Activated CD4-positive, alpha-beta T cell treated with anti-CD3 and anti-CD28 coated beads, Interleukin-2, amount 50 U/mL, for 16 hours (primary cell): ENCODE measurements at regions not wholly inside any gene's neighbourhood (a gene's known extent, or its start where the extent isn't known, plus 50 kb on each side); places are given as distances from the start of the nearest gene placed in this dataset.

ENCODE experiments used
- DNase-seq: peaks from one replicate; pipeline ENCODE4 v3.0.0-alpha.2; 2020

DNA sequence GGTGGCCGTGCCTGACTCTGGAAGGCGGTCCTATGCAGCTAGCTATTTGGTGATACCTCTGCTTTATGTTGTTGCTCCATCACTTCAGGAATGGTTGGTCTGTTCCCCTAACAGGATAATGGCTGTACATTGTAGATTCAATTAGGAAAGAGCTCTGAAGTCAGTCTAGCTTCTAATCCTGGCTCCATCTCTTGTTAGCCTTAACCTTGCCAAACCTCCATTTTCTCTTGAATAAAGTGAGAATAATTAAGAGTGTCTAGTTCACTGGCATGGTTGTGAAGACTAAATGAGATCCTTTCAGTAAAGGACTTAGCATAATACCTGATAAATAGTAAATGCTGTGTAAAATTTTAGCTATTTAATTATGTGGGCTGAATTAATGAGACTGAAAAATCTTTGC is 262.5 kb upstream of the ARHGAP20 start:
- DNase-seq, result no peak

DNA sequence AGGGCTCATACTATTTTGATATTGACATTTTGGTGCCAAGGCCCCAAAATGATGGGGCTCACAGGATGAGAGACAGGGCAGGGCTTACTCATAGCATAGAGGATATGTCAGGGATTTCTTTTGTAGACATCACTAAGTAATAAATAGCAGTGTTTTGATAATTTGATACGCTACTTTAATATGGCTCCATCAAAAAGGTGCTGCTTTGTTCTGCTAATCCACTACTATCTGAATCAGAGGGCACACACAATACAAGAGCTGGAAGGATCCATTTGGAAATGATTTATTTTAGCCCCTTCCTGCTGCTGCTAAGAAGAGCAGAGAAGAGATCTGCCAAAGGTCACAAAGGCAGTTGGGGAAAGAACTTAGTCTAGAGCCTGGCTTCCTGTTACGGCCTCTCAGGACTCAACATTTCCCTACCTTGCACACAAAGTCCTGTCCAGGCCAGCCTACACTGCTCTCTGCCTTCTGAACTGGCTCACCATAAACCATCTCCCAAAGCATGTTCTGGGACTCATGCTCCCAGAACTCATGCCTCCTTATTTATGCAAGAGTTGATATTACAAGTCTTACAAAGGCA is 261.3 kb upstream of the ARHGAP20 start:
- no peak for DNase-seq

DNA sequence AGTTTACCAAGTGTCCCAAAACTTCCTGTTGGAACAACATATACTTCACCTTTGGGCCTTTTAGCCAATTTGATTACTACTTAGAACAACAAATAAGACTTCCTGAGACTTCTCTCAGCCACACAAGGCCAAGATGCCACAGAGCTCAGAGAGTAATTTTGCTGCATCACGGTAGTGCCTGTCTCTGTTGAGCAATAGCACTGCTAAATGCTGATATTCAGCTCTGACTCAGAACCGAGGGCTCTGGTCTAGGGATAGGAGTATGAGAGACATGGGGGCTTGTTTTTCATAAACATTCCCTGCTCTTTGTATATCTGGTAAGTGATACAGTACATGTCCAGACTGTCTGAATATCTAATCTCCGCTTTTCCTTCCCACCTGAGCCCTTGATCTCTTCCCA is 260.4 kb upstream of the ARHGAP20 start:
- no peak for DNase-seq

DNA sequence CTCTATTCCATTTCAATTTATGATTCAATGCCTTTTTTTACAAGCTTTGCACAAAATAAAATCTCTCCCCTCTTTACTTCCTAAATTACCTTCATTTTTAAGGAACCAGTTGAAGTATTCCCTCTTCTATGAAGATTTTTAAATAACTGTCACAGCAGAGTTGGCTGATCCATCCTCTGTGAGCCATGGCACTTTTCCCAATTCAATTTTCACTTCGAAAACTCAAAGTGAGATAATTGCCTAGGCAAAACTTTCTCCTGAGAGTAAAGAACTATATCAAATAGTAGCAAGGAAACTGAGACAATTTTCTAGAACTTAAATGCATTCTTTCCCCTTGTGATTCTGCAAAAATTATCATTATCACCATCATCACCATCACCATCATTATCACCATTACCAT is 259.9 kb upstream of the ARHGAP20 start:
- no peak for DNase-seq

DNA sequence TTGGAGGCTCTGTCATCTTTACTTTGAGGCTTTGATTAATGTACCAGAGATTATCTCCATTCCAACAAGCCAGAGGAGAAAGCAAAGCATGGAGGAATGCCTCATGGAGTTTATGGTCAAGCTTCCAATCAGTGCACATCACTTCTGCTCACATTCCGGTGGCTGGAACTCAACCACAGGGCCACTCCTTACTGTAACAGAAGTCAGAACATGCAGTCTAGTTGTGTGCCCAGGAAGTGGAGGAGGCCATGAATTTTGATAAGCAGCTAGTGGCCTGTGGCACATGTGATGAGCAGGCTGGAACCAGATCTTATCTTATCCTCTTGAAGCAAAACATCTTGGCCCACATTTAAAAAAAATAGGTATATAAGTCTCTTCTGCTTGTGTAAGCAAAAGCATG is 258.9 kb upstream of the ARHGAP20 start:
- no peak for DNase-seq

DNA sequence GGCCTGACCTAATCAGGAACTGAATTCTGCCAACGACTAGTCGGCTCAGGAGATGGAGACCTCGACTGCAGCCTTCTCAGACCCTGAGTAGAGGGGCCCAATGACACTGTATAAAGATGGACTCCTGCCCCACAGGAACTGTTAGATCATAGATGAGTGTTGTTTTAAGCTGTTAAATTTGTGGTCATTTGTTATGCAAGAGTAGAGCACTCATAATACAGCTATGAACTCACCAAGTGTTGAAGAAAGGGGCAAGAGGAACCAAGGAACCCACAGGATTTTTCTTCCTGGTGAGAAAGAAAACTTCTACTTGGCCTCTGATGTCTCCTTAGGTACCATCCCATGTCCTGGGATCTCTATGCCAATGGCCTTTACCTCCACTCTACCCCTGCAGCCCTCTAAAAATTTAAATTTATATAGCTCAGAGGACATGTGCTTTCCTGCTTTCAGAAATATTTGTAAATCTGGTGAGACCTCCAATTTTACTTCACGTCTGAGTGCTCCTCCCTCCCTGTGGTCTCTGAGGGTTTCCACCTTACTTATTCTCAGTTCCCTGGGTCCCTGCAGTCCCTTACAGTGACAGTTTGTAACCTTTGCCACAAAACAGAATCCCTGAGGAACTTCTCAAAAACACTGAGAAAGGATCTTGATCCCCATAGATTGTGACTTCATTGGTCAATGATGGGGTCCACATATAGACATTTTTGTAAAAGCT is 256.3 kb upstream of the ARHGAP20 start:
- DNase-seq, result no peak

DNA sequence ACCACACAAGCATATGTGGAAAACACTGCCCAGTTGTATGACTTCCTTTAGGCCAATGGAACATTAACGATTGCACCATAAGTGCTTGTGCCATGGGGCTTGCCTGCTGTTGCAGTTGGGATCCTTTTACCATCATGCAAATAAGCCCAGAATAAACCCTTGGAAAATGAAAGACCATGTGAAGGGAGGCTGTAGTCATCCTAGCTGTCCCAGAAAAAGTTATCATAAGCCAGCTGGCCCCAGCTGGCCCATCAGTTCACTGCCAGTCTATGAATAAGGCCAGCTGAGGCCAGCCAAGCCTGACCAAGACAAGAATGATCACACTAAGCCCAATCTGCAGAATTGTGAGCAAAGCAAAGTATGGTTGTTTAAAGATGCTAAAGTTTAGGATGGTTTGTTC is 253.9 kb upstream of the ARHGAP20 start:
- DNase-seq, result no peak

DNA sequence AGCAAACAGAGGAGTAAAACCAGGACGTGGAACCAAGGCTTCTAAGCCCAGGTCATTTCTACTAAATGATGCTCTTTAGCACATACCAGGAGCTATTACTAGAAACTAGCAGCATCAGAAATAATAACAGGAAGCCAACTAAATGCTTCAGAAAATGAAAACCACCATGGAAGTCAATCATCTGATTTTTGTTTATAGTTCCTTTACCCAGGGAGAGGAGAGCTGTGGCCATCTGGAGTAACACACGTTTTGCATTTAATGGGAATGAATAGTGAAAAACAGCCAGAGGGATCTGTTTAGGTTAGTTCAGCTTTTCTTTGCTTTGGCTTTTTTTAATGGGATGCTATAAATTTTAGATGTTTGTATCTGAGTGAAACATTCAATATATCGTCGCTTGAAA is 250.7 kb upstream of the ARHGAP20 start:
- DNase-seq, result no peak

DNA sequence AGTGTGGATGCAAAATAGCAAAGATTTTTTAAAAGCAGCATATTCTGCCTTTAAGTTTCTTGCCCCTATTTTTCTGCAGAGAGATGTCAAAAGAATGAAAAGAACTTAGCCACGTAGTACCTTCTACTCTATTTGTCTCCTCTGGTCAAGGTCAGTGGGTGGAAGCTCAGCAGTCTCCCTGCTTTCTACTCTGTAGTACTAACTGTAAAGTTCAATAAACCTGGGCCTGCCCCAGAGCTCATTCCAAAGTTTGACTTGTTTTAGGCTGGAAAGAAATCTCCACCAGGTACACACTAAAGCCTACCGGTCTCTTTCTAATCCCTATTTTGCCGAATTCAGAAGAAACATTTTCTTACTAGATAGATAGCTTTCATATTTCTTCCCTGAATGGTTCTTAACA is 247.9 kb upstream of the ARHGAP20 start:
- no peak for DNase-seq

DNA sequence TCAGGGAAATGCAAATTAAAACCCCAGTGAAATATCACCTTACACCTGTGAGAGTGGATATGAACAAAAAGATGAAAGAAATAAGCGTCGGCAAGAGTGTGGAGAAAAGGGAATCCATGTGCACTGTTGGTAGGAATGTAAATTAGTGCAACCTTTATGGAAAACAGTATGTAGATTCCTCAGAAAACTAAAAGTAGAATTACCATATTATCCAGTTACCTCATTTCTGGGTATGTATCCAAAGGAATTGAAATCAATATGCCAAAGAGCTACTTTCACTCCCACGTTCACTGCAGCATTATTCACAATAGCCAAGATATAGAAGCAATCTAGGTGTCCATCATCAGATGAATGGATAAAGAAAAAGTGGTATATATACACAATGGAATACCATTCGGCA is 246.0 kb upstream of the ARHGAP20 start:
- DNase-seq, result no peak

DNA sequence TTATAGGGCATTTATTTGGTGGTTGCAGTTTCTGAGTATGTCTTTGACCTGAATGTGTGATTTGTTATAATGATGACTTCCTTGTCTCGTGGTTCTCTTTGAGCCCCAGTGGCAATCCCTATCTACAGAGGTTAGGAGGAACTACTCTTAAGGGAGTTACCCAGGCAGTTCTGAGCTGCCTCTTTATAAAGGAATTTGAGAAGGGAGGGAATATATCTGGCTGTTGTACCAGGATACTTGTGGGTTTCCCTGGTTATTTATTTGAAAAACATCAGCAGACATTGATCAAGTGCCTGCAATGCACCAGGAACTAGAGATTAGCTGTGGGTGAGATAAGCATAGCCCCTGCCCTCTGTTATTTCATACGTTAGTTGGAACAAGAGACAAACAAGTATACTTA is 243.5 kb upstream of the ARHGAP20 start:
- no peak for DNase-seq

DNA sequence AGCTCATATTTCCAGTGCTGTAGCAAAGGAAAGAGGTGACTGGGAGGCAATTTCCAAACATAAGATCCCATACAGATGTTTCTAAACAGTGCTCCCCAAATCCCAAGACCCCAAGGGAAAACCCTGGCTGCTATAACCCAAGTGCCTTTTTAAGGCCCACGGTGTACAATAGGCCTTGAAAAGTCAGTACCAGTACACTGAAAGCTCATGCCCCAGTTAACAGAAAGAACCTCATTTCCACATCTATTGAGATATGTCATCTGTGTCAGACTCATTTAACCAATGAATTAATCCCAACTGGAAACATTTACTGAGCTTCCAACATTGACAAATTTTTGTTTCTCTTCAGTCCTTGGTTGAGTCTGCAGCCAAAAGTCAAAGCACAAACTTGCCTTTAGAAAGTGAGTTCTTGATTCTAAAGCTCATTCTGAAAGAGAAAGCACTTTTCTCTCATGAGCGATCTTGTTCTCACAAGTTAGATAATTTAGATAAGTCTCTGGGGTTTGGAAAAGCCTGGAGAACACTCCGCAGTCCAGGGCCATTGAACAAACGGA is 239.8 kb upstream of the ARHGAP20 start:
- DNase-seq, result no peak

DNA sequence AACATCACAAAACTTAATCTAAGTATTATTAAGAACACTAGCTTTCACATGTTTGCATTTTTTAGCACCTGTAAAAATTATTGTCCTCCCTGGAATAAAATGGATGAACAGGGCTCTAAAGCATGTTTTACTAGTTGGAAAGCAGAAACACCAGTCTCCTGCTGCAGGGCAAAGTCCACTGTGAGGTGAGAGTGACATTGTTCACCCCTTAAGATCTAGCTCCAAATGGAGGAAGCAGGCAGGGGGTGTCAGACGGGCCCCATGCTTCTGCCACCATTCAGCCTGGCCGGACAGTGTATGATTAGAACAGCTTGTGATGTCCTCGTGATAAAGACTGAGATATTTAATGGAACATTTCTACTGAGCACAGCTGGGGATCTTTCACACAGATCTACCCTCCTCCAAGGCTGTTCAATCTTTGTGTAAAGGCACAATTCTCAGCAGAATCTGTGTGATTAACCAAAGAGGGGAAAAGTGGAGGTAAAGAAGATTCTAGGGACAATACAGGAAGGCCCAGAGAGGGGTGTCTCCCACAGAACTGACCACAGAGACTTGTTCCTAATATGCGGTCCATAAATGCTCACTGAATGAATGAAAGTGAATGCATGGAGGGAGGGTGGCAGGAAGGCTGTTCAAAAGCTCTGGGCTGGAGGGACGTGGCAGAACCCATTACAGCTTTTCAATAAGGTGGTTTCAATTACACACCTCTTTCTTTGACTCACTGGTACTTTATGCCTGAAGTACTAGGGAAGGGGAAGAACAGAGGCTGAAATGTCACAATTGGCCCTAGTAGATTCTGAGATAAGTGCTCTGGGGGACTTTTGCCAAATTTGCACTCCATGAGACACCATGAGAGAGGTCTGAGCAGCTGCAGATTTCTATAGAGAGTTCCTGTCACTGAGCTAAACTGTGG is 239.1 kb upstream of the ARHGAP20 start:
- no peak for DNase-seq

DNA sequence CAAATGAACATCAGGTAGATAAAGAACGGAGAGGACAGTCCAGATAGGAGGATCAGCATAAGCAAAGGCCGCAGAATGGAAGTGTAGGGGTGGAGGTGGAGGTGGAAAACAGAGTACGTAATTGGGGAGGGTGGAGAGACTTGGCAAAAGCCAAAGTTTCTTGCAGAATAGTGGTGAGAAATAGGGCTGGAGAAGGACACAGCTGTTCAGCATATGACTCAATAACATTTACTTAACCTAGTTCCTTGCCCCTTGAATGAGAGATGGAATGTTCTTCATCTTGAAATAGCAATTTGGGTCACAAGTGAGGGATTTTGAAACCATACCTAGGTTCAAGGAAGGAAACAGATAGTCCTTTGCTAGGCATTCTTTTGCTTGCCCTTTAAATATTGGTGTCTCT is 235.9 kb upstream of the ARHGAP20 start:
- no peak for DNase-seq

DNA sequence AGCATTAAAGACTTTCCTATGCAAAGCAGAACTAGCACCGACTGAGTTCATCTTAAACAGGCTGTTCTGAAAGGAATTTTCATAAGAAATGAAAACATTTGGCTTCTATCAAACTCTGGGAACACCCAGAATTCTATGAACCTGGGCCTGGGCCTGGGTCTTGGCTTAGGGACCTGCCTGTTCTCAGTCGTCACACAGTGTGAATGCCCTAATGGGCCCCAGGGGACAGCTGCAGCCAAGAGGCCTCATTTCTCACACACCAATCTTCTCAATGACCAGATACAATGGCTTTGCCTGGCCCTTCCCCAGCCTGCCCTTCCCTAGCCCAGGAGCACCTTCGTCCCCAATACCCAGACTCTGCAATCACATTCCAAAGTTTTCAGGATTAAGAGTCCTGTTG is 234.9 kb upstream of the ARHGAP20 start:
- no peak for DNase-seq

DNA sequence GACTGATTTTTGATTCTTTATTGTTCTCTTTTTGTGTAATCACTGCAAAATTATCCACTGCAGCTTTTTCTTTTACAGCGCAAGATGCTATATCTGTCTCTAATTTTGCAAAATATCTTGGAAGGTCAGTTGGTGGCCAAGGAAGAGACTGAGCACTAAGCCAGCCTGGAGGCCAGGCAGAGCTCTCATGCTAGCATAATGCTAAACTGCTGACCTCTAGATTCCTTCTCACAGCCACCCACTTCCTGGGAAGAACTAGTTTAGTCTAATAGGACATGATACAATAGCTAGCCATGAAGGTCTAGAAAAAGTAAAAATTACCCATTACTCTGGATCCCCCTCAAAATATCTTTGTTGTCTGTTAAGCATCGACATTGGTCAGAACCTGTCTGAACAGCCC is 227.2 kb upstream of the ARHGAP20 start:
- DNase-seq, result no peak

DNA sequence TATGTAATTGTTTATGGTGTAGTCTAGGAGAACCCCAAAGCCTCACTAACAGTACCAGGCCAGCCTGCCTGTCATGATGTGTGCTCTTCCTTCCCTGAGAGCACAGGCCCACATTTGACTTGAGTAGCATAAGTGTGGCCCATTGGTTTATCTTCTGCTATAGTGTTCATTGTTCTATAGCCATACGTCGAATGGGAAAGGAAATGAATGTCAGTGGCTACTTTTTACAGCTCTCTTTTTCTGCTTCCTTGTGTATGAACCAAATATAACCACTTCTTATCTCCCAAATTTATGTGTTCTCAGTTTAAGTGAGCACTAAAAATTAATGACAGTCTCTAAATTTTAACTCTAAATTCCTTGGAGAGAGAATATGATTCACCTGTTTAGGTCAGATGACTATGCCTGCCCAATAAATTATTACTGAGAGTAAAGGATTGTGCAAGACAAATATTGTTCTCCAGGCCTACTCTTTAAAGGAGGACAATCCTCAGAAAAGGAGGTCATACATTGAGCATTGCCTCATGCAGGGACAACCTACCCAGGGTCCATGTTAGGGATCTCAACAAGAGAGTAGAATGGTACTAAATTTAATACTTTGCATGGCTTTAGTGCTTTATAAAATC is 222.9 kb upstream of the ARHGAP20 start:
- no peak for DNase-seq

DNA sequence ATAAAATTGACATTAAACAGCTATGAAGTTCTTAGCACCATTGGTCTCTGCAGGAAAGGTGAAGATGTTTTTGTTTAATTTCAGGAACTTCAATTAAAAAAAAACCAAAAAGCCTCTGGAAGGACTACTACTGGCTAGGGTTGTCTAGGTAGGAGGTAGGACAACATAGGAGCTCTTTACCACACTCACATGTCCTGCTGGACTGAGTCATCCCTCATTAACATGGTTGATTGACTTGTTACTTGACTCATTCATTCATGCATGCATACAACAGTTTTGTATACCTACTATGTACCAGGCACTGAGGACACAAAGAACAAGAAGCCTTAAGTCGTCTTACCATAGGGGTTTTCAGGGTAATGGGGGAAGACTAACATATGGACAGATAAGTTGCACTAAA is 216.9 kb upstream of the ARHGAP20 start:
- DNase-seq, result no peak

DNA sequence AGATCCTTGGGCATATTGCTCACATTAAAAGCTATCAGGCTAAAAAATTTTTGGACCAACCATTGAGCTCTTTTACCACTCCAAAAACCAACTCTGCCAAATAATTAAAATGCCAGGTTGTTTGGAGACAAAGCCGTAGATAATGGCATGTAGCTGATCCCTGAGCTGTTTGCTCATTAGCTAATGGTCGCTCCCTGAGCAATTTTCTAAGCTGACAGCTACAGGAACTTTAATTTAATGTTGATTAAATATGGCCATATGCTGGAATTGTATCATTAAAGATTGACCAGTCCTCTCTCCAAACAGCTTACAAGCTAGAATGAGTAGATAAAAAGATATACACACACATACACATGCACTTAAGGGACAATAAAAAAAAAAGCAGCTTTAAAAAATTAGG is 216.2 kb upstream of the ARHGAP20 start:
- no peak for DNase-seq

DNA sequence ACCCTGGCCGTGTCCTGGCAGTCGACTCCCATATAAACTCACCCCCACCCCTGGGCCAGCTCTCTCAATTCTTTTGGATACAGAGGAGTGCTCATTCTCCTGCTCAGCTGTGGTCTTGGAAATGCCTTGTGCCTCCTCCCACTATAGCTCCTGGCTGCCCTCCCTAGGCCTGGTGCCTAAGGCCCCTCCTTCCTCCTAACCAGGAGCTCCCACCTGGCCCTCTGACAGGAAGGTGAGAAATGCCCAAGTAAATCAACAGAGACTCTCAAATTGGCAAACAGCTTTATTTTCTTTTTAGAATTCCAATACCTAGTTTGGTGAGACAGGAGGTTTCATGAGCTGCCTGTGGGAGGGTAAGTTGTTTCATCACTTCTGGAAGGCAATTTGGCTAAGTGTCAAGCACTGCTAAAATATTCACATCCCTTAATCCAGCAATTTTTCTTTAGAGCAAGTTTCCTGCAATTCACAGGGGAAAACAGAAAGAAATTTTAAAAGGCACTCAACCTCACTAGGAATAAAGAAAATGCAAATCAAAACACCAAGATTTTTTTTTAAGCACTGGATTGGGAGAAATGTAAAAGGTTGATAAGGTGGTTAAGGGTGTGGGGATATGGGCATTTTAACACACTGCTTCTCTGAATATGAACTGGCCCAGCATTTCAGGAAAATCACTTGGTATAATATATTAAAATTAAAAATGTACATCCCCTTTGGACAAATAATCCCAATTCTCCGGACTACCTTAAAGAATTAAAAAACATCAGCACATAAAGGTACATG is 209.7 kb upstream of the ARHGAP20 start:
- no peak for DNase-seq

DNA sequence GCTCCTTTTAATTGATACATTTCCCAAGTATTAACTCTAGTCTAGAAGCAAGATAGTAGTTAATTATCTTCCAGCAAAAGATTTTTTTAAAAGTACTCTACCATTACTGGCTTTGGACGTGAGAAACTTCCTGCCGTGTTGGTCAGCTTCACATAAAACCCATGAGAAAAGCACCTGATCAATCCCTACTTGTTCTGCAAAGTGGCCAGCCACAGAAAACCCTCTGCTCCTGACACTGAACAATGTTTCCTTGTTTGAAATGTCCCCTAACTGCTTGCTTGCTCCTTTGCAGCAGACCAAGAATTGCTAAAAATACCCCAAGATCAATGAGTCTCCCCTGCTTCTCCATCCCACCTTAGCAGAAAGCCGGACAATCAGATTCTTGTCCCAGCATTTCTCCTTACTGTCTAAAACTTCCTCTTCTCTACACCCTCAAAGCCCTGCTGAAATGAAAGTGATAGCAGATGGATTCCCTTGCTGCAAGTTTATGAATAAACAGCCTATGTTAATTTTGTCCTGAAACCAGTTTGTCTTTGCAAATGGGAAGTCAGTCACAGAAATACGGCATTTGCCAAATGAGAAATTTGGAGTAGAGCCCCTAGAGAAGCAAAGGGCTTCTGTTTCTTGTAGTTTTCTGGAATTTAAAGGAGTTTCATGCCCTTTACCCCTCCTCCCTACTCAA is 207.1 kb upstream of the ARHGAP20 start:
- no peak for DNase-seq

DNA sequence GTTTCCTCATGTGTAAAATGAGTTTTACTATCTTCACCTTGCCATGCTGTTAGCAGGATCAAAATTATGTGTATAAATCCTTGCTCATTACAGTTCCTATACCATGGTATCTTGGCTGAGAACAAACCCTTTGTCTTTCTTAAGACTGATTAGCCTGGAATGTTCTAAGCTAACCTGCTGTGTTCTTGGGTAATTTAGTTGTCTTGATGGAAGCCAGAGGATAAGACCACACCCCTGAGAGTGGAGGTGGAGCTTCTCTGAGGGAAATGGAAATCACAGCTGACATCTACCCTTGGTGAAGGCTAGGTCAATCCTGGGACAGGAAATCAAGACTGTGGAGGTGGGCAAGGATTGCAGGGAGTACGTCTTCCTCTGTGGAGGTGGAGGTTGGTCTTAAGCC is 206.1 kb upstream of the ARHGAP20 start:
- no peak for DNase-seq
